H1 (cell line): ENCODE measurements at regions not wholly inside any gene's neighbourhood (a gene's known extent, or its start where the extent isn't known, plus 50 kb on each side); places are given as distances from the start of the nearest gene placed in this dataset.

Source experiments
- CTCF ChIA-PET: fragments of 300-600 bp; sonication (Branson Sonifier 250); formaldehyde crosslinking; loops from one replicate; lab custom pipeline; 2021; ENCODE audit not compliant: partially characterized antibody; lab: Charles Lee
- POLR2A ChIA-PET: fragments of 300-600 bp; sonication (Branson Sonifier 250); formaldehyde crosslinking; loops from one replicate; lab custom pipeline; 2021; ENCODE audit warnings: inconsistent platforms; ENCODE audit not compliant: partially characterized antibody; lab: Charles Lee
- DNase-seq, 2 experiments: peaks; one replicate each; pipeline versions ENCODE4 v3.0.0 to v3.0.0-alpha.2; 2010 to 2022; ENCODE audit warnings: low spot score in 2 of 2, low read depth in 1 of 2, mixed read lengths in 1 of 2
- FAIRE-seq: peaks from 2 replicates; lab custom pipeline; 2011; peaks lifted over from hg19 to GRCh38; lab: Jason Lieb, UNC
- H2AFZ ChIP-seq: 2 replicates; pipeline ENCODE4 v1.8.1; 2012; ENCODE audit warnings: low read length, inconsistent platforms
- H2AK5ac ChIP-seq: 2 replicates; pipeline ENCODE4 v1.6.1; 2013; ENCODE audit warnings: low read depth, low read length
- H2BK120ac ChIP-seq: replicated peaks from 2 replicates; pipeline ENCODE3; 2013; ENCODE audit warnings: low read depth, low read length, inconsistent platforms
- H2BK12ac ChIP-seq: 2 replicates; pipeline ENCODE4 v1.6.1; 2013; ENCODE audit warnings: low read depth, low read length
- H2BK15ac ChIP-seq: 2 replicates; pipeline ENCODE4 v1.6.1; 2013; ENCODE audit warnings: low read length
- H2BK20ac ChIP-seq: 2 replicates; pipeline ENCODE4 v1.6.1; 2013; ENCODE audit warnings: low read length
- H2BK5ac ChIP-seq: 2 replicates; pipeline ENCODE4 v1.6.1; 2013; ENCODE audit warnings: low read depth, low read length
- H3K14ac ChIP-seq: 2 replicates; pipeline ENCODE4 v1.6.1; 2013; ENCODE audit warnings: inconsistent platforms; ENCODE audit not compliant: insufficient read length
- H3K18ac ChIP-seq: 2 replicates; pipeline ENCODE4 v1.6.1; 2013; ENCODE audit warnings: low read length; ENCODE audit errors: extremely low read depth
- H3K23ac ChIP-seq: 2 replicates; pipeline ENCODE4 v1.6.1; 2013; ENCODE audit warnings: inconsistent platforms; ENCODE audit not compliant: insufficient read length
- H3K23me2 ChIP-seq: 2 replicates; pipeline ENCODE4 v1.6.1; 2013; ENCODE audit warnings: low read depth, low read length
- H3K27ac ChIP-seq: 2 replicates; pipeline ENCODE4 v1.6.1; 2011; ENCODE audit warnings: low read depth, low read length, inconsistent platforms
- H3K27me3 ChIP-seq, 4 experiments: replicated peaks in 1 of 4; 1 replicate in 1 of 4; 2 replicates in 3 of 4; pipeline versions ENCODE4 v1.6.1 to v1.8.1; 2011 to 2013; ENCODE audit warnings: low read length in 3 of 4, mild to moderate bottlenecking in 3 of 4, inconsistent platforms in 2 of 4, mixed read lengths in 2 of 4, moderate library complexity in 1 of 4; ENCODE audit not compliant: control insufficient read depth in 3 of 4, insufficient read depth in 3 of 4; ENCODE audit errors: extremely low read depth in 1 of 4
- H3K36me3 ChIP-seq, 4 experiments: 2 replicates each; pipeline versions ENCODE4 v1.6.1 to v1.8.1; 2011 to 2013; ENCODE audit warnings: mild to moderate bottlenecking in 4 of 4, low read length in 3 of 4, moderate library complexity in 2 of 4, control low read depth in 1 of 4, inconsistent platforms in 1 of 4; ENCODE audit not compliant: insufficient read depth in 4 of 4, control insufficient read depth in 2 of 4
- H3K4ac ChIP-seq: replicated peaks from 2 replicates; pipeline ENCODE3; 2013; ENCODE audit warnings: low read length, low read depth, mixed read lengths, inconsistent platforms; ENCODE audit not compliant: insufficient read length
- H3K4me1 ChIP-seq, 4 experiments: replicated peaks in 1 of 4; 1 replicate in 1 of 4; 2 replicates in 3 of 4; pipeline versions ENCODE4 v1.6.1 to v1.8.1; 2011 to 2013; ENCODE audit warnings: low read length in 3 of 4, inconsistent platforms in 2 of 4, mixed read lengths in 1 of 4; ENCODE audit not compliant: insufficient read depth in 4 of 4, control insufficient read depth in 3 of 4
- H3K4me2 ChIP-seq, 2 experiments: 2 replicates each; pipeline versions ENCODE4 v1.6.1 to v1.8.1; 2011 to 2013; ENCODE audit warnings: low read depth in 2 of 2, low read length in 2 of 2, control low read depth in 1 of 2, inconsistent platforms in 1 of 2, mild to moderate bottlenecking in 1 of 2; ENCODE audit not compliant: insufficient read depth in 1 of 2
- H3K4me3 ChIP-seq, 4 experiments: fragments of 200-600, 300-600 bp in 1 of 4; sonication (generic), shearing (Covaris generic), sonication (Bioruptor Twin) in 1 of 4; 2 replicates each; pipeline versions ENCODE4 v1.5.1 to v1.8.1; 2011 to 2016; ENCODE audit warnings: low read length in 4 of 4, low read depth in 3 of 4, control low read depth in 2 of 4, inconsistent platforms in 2 of 4, mild to moderate bottlenecking in 2 of 4, mixed read lengths in 1 of 4, moderate library complexity in 1 of 4; ENCODE audit not compliant: insufficient read depth in 2 of 4; ENCODE audit errors: extremely low read depth in 1 of 4
- H3K56ac ChIP-seq: replicated peaks from 2 replicates; pipeline ENCODE3; 2013; ENCODE audit warnings: low read depth, mild to moderate bottlenecking, mixed read lengths, low read length, inconsistent platforms; ENCODE audit not compliant: insufficient read length
- H3K79me1 ChIP-seq: 2 replicates; pipeline ENCODE4 v1.6.1; 2013; ENCODE audit warnings: low read depth, low read length, control low read depth
- H3K79me2 ChIP-seq, 2 experiments: 2 replicates each; pipeline versions ENCODE4 v1.6.1 to v1.8.1; 2012 to 2013; ENCODE audit warnings: low read length in 2 of 2, mild to moderate bottlenecking in 2 of 2, inconsistent platforms in 1 of 2; ENCODE audit not compliant: insufficient read depth in 2 of 2, control insufficient read depth in 1 of 2
- H3K9ac ChIP-seq, 4 experiments: replicated peaks in 1 of 4; 1 replicate in 1 of 4; 2 replicates in 3 of 4; pipeline versions ENCODE4 v1.6.1 to v1.8.1; 2011 to 2013; ENCODE audit warnings: low read depth in 3 of 4, low read length in 3 of 4, control low read depth in 2 of 4, mild to moderate bottlenecking in 2 of 4, moderate library complexity in 2 of 4, inconsistent platforms in 1 of 4; ENCODE audit errors: extremely low read depth in 1 of 4
- H3K9me3 ChIP-seq, 2 experiments: 2 replicates each; pipeline versions ENCODE4 v1.6.1 to v1.8.1; 2012 to 2013; ENCODE audit warnings: mild to moderate bottlenecking in 2 of 2, moderate library complexity in 2 of 2, control low read depth in 1 of 2, inconsistent platforms in 1 of 2, low read depth in 1 of 2, low read length in 1 of 2, mixed read lengths in 1 of 2; ENCODE audit not compliant: insufficient read depth in 2 of 2
- H4K20me1 ChIP-seq, 2 experiments: replicated peaks in 1 of 2; 2 replicates each; pipeline versions ENCODE3 to v1.8.1; 2011 to 2013; ENCODE audit warnings: inconsistent platforms in 2 of 2, low read length in 2 of 2, mild to moderate bottlenecking in 1 of 2; ENCODE audit not compliant: insufficient read depth in 2 of 2, control insufficient read depth in 1 of 2
- H4K5ac ChIP-seq: 2 replicates; pipeline ENCODE4 v1.6.1; 2013; ENCODE audit warnings: low read length, low read depth, mixed read lengths, inconsistent platforms; ENCODE audit not compliant: insufficient read length
- H4K8ac ChIP-seq: 2 replicates; pipeline ENCODE4 v1.8.0; 2013; ENCODE audit warnings: mild to moderate bottlenecking, moderate library complexity, low read length, inconsistent platforms; ENCODE audit not compliant: insufficient read depth; ENCODE audit errors: extremely low read depth
- H4K91ac ChIP-seq: replicated peaks from 2 replicates; pipeline ENCODE3; 2013; ENCODE audit warnings: low read length, mixed read lengths, inconsistent platforms; ENCODE audit not compliant: insufficient read length
- ATF2 ChIP-seq: IDR thresholded peaks from 2 replicates; pipeline ENCODE4 v1.6.1; 2012; ENCODE audit warnings: low read length, inconsistent platforms
- CTBP2 ChIP-seq: IDR thresholded peaks from 2 replicates; pipeline ENCODE4 v1.7.0; 2011; ENCODE audit warnings: borderline replicate concordance, mild to moderate bottlenecking, moderate library complexity, mixed read lengths, low read length; ENCODE audit not compliant: insufficient read depth, insufficient read length
- E2F6 ChIP-seq: IDR thresholded peaks from 2 replicates; pipeline ENCODE4 v1.6.1; 2012; ENCODE audit warnings: inconsistent platforms
- GTF2F1 ChIP-seq: IDR thresholded peaks from 2 replicates; pipeline ENCODE4 v1.6.1; 2012; ENCODE audit warnings: low read depth, low read length, improper control_type of control experiment, borderline replicate concordance
- KDM1A ChIP-seq: fragments of 200-600, 300-600 bp; sonication (generic); IDR thresholded peaks from 2 replicates; pipeline ENCODE4 v1.7.1; 2016; ENCODE audit warnings: mild to moderate bottlenecking, low read length, borderline replicate concordance
- SP4 ChIP-seq: IDR thresholded peaks from 2 replicates; pipeline ENCODE4 v1.6.1; 2012; ENCODE audit warnings: low read length, inconsistent platforms
- TAF7 ChIP-seq: optimal IDR thresholded peaks from 2 replicates; pipeline ENCODE3; 2011; ENCODE audit warnings: low read depth, mild to moderate bottlenecking, inconsistent platforms, low read length, moderate library complexity, borderline replicate concordance
- TCF12 ChIP-seq: IDR thresholded peaks from 2 replicates; pipeline ENCODE4 v1.6.1; 2011; ENCODE audit warnings: low read depth, mild to moderate bottlenecking, low read length
- YY1 ChIP-seq: IDR thresholded peaks from 2 replicates; pipeline ENCODE4 v1.6.1; 2011; ENCODE audit warnings: low read depth, mild to moderate bottlenecking, low read length
- ZNF274 ChIP-seq: IDR thresholded peaks from 2 replicates; pipeline ENCODE4 v1.7.0; 2012; ENCODE audit warnings: low read length, borderline replicate concordance; ENCODE audit errors: extremely low read depth
- WGBS, 2 experiments: shearing (Covaris generic) in 1 of 2; methylation state at CpG; one replicate each; pipeline versions ENCODE4 v1.1.6 to v1.1.7; 2013 to 2015; ENCODE audit warnings: low lambda C conversion rate in 2 of 2, mixed read lengths in 2 of 2, inconsistent platforms in 1 of 2, low coverage in 1 of 2, missing lambda C conversion rate in 1 of 2; ENCODE audit not compliant: insufficient replicate concordance in 2 of 2, insufficient coverage in 1 of 2, insufficient read length in 1 of 2; ENCODE audit errors: extremely low coverage in 1 of 2, missing lambda C conversion rate in 1 of 2; 5-methylcytosine and 5-hydroxymethylcytosine counted together

- no peak for TF ChIP-seq SP4
Observed at GRCh38 chr1:177593105-177593504, 376.8 kb downstream of the SEC16B start (continued).

GRCh38 chr1:177592624-177593023, 377.2 kb downstream of the SEC16B start:
- Histone ChIP-seq H3K4me3 (no peak overlapping the region), H3K9ac (no peak overlapping the region), H3K27me3 (no peaks in the 10 kb centered on the region), H3K4me2 (no peak overlapping the region), H2AK5ac (no peak overlapping the region), H3K79me1 (no peaks in the 10 kb centered on the region), H2BK15ac (no peak overlapping the region), H2BK20ac (no peak overlapping the region), H3K4me1 (no peaks in the 10 kb centered on the region), H3K18ac (no peak overlapping the region), H3K23me2 (no peaks in the 10 kb centered on the region), H3K4ac (no peak overlapping the region), H4K91ac (no peak overlapping the region), H4K5ac (no peak overlapping the region), H3K79me2 (no peaks in the 10 kb centered on the region), H2BK12ac (no peak overlapping the region), H4K20me1 (no peaks in the 10 kb centered on the region), H2BK120ac (no peak overlapping the region), H2AFZ (no peak overlapping the region), H3K56ac (no peak overlapping the region), H3K36me3 (no peaks in the 10 kb centered on the region), H3K23ac (no peak overlapping the region), H3K27ac (no peak overlapping the region), H2BK5ac (no peak overlapping the region), H3K14ac (no peak overlapping the region), H4K8ac (no peak overlapping the region), H3K9me3 (no peaks in the 10 kb centered on the region)
- 80% methylated on average over 4 of the region's 4 CpGs; no CpG with 5 or more reads in 1 of the 2 experiments for WGBS, 2 experiments
- FAIRE-seq (no peak), DNase-seq (no peak)
- ChIA-PET POLR2A (no interaction called here), CTCF (interaction anchor here (0.6 to 1.5 kb wide), 2 partner anchors 16 to 336 kb away, joined by 3 read pairs; no protein-coding TSS in a partner anchor)
- TF ChIP-seq YY1 (no peak), TCF12 (no peak), SP4 (no peak), GTF2F1 (no peak), ZNF274 (no peak), TAF7 (no peak), KDM1A (no peak), E2F6 (no peak), ATF2 (no peak), CTBP2 (no peak)
